HFFc6 (cell line): ENCODE measurements at regions not wholly inside any gene's neighbourhood (a gene's known extent, or its start where the extent isn't known, plus 50 kb on each side); places are given as distances from the start of the nearest gene placed in this dataset.

Experiments used
- DNase-seq: peaks from one replicate; pipeline ENCODE4 v3.0.0-alpha.2; 2018
- H3K27ac Mint-ChIP-seq: 2 replicates; pipeline ENCODE4 v1.8.0; 2020; ENCODE audit warnings: mild to moderate bottlenecking, mixed read lengths
- H3K27me3 Mint-ChIP-seq: 2 replicates; pipeline ENCODE4 v1.8.0; 2021; ENCODE audit warnings: mild to moderate bottlenecking, moderate library complexity, mixed read lengths; ENCODE audit not compliant: insufficient read depth
- H3K36me3 Mint-ChIP-seq: 2 replicates; pipeline ENCODE4 v1.8.0; 2021; ENCODE audit warnings: low read depth, mixed read lengths
- H3K4me1 Mint-ChIP-seq: 2 replicates; pipeline ENCODE4 v1.8.0; 2020; ENCODE audit warnings: low read depth, mixed read lengths
- H3K4me3 Mint-ChIP-seq: 2 replicates; pipeline ENCODE4 v1.8.0; 2020; ENCODE audit warnings: mild to moderate bottlenecking, moderate library complexity, mixed read lengths
- H3K9me3 Mint-ChIP-seq: 2 replicates; pipeline ENCODE4 v1.8.0; 2020; ENCODE audit warnings: mild to moderate bottlenecking, mixed read lengths
- CTCF ChIP-seq: fragments of 200-600 bp; sonication (generic); IDR thresholded peaks from 2 replicates; pipeline ENCODE4 v1.5.0; 2021; ENCODE audit warnings: antibody characterized with exemption, mild to moderate bottlenecking

- Mint-ChIP-seq H3K9me3 (peaks cover 66% of the 10 kb centered on the region), H3K4me1 (no peaks in the 10 kb centered on the region), H3K27me3 (no peaks in the 10 kb centered on the region), H3K4me3 (no peak overlapping the region), H3K36me3 (no peaks in the 10 kb centered on the region), H3K27ac (no peak overlapping the region)
- no peak for TF ChIP-seq CTCF
- no peak for DNase-seq
Measured at GRCh38 chr10:131014271-131014670, 297.2 kb downstream of the TCERG1L start.

- no peak for TF ChIP-seq CTCF
- no peaks in the 10 kb centered on the region; the same call in 1 of the 2 replicates for H3K36me3 Mint-ChIP-seq
- no peaks in the 10 kb centered on the region for H3K27me3 Mint-ChIP-seq
- DNase-seq: no peak
- no peaks in the 10 kb centered on the region for H3K4me1 Mint-ChIP-seq
- no peak overlapping the region for H3K27ac Mint-ChIP-seq
- no peak overlapping the region for H3K4me3 Mint-ChIP-seq
- H3K9me3 Mint-ChIP-seq: peaks cover 61% of the 10 kb centered on the region
Measured at GRCh38 chr10:131015271-131015670, 296.2 kb downstream of the TCERG1L start.

GRCh38 chr10:131016556-131016955, 295.0 kb downstream of the TCERG1L start:
- TF ChIP-seq CTCF: no peak
- H3K4me1 Mint-ChIP-seq: no peaks in the 10 kb centered on the region
- no peaks in the 10 kb centered on the region; the same call in 1 of the 2 replicates for H3K36me3 Mint-ChIP-seq
- no peaks in the 10 kb centered on the region; the same call in 1 of the 2 replicates for H3K27me3 Mint-ChIP-seq
- H3K9me3 Mint-ChIP-seq: peaks cover 65% of the 10 kb centered on the region
- DNase-seq: no peak
- H3K4me3 Mint-ChIP-seq: no peak overlapping the region
- H3K27ac Mint-ChIP-seq: no peak overlapping the region

- H3K27ac Mint-ChIP-seq: no peak overlapping the region
- H3K27me3 Mint-ChIP-seq: no peaks in the 10 kb centered on the region; the same call in 1 of the 2 replicates
- H3K4me3 Mint-ChIP-seq: no peak overlapping the region
- H3K9me3 Mint-ChIP-seq: peaks cover 70% of the 10 kb centered on the region
- no peaks in the 10 kb centered on the region; the same call in 1 of the 2 replicates for H3K36me3 Mint-ChIP-seq
- no peak for TF ChIP-seq CTCF
- H3K4me1 Mint-ChIP-seq: no peaks in the 10 kb centered on the region
- DNase-seq: no peak
Measured at GRCh38 chr10:131017566-131018285, 293.8 kb downstream of the TCERG1L start.

- Mint-ChIP-seq H3K36me3 (peaks cover 2% of the 10 kb centered on the region; the same call in 1 of the 2 replicates), H3K27ac (no peak overlapping the region), H3K4me3 (no peak overlapping the region), H3K4me1 (no peaks in the 10 kb centered on the region), H3K27me3 (no peaks in the 10 kb centered on the region; the same call in 1 of the 2 replicates), H3K9me3 (peaks cover 71% of the 10 kb centered on the region)
- no peak for TF ChIP-seq CTCF
- no peak for DNase-seq
Measured at GRCh38 chr10:131018886-131019500, 292.5 kb downstream of the TCERG1L start.
